GM18867 (cell line): ENCODE measurements at regions not wholly inside any gene's neighbourhood (a gene's known extent, or its start where the extent isn't known, plus 50 kb on each side); places are given as distances from the start of the nearest gene placed in this dataset.

Experiments used
- ATAC-seq: cut with Tn5 transposase; IDR thresholded peaks from one replicate; pipeline ENCODE4 v1.9.1; 2021; ENCODE audit warnings: mild to moderate bottlenecking, moderate library complexity; ENCODE audit not compliant: unreplicated experiment

DNA sequence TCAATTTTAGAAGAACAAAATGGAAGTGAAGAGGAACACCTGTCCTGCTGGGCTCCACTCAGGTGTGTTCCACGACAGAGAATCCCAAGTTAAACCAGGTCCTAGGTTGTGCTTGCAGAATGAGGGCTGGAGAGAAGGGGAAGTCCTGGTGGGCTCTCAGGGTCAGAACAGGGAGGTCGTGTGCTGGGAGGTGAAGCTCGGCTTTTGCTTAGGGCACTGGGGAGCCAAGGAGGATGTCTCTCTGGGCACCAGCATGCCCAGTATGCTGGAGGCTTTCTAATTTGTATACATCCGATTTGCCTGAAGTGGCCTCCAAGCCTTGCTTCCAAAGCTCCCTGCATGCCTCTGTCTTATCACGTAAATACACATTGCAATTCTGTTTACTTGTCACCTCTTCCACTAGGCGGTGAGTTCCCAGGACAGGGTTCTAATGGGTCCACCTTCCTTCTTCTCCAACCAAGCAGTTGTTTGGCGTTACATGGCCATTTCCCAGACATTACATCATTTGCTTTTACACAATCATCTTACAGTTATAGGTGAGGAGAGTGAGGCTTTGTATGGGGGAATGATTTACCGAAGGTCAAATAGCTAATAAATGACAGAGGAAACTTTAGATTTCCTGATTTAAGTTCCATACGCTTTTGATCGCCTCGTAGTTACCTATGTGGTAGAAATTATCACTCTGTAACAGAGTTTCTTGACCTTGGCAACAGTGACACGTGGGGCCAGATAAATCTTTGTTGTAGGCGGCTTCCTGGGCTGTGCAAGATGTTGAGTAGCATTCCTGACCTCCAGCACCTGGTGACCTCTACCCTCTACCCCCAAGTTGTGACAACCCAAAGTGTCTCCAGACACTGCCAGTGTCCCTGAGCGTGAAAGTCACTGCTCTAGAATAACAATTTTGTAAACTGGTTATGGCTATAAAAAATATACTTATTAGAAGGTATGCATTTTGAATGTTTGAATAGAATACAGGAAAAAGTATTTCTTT, 901.5 kb downstream of the TBC1D22A start:
- no peak for ATAC-seq

DNA sequence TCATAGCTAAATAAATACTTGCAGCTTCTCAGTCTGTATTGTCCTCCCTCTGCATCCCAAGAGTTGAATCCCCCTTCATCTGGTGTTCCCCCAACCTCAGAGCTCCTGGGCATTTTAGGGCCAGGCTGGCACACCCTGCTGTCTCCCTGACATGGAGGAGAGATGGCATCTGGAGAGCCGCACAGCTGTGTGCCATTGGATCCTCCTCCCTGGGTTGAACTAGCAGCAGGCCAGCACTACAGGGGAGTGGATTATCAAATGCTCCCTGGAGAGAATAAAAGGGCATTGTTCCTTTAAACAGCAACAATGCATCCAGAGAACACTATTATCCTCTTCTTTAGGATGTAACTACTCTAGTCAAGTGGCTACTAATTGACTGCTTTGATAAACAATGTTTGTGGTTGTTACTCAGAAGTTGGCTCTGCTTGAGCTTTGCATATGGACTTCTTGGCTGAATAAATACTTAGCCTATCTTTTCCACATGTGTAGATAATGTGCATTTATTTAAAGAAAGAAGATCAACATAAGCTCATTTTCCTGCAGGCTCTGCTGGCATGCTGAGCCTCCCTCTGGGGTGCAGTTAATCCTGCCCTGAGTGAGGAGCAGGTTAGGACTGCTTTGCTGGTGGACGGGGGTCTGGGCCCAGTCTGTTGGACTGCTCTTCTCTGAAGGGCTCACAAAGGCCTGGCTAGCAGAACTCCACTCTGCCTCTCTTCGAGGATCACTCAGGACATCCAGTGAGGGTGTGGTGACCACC, 897.2 kb downstream of the TBC1D22A start:
- ATAC-seq = no peak

DNA sequence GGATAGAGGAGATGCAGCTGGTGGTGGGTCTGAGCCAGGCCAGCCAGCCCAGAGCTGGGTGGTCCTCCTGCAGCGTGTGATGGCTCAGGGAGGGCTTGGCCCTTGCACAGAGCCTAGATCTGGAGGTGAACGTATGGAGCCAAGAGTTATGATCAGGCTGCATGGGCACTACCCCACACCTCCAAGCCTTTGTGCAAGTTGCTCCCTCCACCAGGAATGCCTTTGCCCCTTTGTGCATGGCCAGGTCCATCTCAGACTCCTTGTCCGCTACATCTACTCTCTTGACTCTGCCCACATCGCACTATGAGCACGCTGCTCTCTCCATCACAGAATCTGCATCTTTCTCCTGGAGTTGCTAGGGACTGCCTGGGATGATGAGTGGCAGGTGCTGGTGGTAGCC, 895.7 kb downstream of the TBC1D22A start:
- no peak for ATAC-seq

DNA sequence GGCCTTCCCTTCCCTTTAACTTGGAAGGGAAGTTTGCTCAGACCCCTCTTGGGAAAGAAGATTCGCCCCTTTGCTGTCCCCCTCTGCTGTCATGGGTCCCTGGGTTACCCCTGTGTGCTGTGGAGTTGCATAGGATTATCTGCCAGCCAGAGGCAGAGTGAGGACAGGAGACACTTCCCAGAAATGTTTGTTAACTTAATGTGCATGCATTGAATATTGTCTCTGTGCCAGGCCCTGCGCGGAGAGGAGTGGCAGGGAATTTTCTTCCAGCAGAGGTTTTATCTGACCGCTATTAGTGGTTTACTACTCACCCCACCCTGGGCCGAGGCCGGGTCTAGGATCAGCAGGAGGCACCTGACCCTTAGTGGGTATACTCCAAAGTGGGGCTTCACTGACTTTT, 894.8 kb downstream of the TBC1D22A start:
- ATAC-seq = no peak

DNA sequence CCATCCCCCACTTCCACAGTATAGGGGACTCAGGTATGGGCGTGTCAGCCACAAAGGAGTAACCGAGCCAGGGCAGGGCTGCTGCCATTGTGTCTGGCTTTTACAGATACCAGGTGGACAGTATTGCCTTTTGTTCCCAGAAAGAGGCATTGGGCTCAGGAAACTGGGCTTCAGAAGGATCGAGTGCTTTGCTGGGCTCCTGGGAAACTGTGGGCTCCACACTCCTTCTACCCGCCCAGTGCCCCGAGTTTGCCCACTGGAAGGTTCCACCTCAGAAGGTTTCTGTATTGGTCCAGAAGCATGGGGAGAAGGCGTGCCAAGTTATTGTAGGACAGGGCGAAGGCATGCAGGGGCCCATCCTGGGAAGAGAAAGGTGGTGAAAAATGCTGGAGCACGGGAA, 894.4 kb downstream of the TBC1D22A start:
- no peak for ATAC-seq

DNA sequence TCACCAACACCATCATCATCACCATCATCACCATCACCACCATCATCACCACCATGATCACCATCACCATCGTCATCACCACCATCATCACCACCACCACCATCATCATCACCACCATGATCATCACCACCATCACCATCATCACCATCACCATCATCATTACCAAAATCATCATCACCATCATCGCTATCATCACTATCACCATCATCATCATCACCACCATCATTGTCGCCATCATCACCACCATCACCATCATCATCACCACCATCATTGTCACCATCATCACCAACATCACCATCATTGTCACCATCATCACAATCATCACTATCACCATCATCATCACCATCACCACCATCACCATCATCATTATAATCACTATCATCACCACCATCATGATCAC, 893.5 kb downstream of the TBC1D22A start:
- no peak for ATAC-seq

DNA sequence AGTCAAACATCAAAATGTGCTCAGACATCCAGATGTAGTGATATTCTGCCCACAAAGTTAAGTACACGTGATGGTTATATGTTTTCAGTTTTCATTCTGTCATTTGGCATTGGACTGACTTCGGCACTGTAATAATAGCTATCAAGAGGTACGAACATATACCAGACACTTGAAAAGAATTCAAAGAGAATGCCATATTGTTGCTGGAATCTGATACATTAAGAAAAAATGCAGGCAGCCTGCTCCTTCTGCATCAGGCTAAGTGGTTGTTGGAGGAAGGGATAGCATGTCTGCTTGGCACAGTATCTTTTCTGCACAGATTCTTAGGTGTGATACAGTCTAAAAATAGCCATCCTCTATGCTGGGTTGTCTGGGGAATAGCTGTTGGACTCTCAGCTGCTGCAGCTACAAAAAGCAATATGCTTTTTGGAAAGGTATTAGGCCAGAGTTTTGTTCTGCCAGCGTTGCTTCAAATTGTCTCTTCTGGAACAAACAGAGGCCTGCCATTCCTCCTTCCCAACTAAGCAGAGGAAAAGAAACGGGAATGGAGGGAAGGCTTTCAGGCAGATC, 892.6 kb downstream of the TBC1D22A start:
- ATAC-seq = no peak

DNA sequence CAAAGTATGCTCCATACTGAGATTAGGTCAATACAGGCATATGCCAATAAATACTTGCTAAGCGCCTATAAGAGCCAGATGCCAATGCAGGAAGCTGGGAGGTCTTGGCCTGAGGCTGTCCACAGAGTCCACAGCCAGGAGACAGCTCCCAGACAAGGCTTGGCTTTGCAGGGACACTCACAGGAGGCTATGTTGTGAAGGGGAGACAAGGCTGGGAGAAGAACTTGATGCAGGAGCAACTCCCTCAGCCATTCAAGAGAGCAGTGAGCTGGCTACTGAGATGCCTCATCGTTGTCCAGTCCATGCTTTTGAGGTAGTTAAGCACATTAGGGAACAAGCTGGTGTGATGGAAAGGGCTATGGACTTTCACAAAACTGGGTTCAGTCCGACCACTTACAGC, 891.5 kb downstream of the TBC1D22A start:
- no peak for ATAC-seq

DNA sequence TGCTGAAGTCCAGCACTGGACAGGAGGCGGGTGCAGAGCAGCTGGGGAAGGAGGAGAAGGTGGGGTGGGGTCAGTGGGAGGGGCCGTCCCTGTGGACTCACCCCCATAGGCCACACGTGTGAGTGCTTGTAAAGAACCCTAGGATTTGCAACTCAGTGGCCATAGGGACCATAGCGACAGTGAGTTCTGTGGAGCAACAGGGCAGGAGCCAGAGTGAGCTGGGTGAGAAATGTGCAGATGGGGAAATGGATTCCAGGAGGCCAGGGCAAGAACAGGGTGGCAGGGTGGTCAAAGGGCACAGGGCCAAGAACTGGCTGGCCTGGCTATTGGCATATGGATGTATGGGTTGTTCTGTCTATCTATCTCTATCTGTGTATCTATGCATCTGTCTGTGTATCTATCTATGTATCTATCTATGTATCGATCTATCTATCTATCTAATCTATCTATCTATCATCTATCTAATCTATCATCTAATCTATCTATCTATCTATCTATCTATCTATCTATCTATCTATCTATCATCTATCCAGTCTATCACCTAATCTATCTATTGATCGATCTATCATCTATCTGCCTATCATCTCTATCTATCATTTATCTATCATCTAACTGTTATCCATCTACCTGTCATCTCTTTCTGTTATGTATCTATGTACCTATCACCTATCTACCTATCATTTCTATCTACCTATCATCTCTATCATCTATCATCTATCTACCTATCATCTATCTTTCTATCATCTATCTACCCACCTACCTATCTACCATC, 889.0 kb downstream of the TBC1D22A start:
- ATAC-seq = no peak

DNA sequence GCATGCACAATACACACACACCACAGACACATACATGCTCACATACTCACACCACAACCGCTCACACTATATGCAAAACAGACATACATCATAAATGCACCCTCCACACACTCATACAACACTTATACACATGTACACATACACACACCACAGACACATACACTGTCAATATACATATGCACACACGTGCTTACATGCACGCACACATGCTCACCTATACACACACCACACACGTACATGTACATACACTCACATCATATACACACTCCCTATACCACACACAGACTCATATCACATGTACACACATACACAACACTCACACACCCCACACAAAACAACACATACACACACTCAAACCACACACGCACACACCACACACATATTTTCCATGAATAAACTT, 885.3 kb downstream of the TBC1D22A start:
- no peak for ATAC-seq

DNA sequence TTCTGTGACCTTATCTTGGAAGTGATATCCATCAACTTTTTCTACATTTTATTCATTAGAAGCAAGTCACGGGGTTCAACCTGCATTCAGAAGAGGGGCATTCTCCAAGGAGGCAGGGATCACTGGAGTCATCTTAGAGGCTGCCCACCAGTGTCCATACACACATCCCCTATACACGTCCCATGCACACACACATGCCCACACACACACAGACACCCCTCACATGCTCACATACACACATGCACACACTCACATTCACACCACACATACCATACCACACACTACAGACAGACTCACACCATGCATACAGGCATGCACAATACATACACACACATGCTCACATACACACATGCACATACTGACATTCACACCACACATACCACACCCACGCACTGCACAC, 884.7 kb downstream of the TBC1D22A start:
- ATAC-seq = no peak

DNA sequence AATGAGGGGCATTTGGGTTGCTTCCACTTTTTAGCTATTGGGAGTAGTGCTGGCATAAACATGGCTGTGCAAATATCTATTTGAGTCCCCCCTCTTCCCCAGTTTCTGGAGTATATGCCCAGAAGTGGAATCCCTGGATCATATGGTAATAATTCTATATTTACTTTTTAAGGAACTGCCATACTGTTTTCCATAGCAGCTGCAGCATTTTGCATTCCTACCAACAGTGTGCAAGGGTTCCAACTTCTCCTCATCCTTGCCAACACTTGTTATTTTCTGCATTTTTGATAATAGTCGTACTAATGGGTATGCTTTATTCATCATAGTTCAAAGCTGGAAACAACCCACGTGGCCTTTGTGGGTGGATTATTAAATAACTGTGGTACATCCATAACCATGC, 883.5 kb downstream of the TBC1D22A start:
- no peak for ATAC-seq

DNA sequence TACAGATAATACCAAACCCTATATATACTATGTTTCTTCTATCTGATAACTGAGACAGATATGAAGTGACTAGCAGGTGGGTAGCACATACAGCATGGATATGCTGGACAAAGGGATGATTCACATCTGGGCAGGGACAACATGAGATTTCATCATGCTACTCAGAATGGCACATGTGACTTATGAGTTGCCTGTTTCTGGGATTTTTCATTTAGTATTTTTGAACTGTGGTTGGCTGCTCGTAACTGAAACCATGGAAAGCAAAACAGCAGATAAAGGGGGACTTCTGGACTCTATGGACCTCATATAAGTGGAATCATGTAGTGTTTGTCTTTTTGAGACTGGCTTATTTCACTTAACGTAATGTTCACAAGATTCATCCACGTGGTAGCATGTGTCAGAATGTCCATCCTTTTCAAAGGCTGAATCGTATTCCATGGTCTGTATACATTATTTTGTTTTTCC, 883.0 kb downstream of the TBC1D22A start:
- ATAC-seq = no peak

DNA sequence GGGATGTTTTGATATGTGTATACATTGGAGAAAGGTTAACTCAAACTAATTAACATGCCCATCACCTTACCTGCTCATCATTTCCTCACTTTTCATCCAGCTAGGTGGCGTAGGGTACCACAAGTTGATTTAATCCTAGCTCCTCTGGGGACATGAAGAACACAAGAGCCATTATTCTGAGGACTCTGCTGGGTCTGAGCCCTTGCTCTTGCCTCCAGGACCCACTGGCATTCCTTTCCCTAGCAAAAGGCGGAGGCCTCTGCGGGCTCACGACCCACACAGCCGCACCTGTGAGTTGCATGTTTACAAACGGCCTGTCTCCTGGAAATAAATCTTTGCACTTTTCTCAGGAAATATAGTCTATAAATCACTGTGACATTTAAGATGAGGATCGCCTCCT, 871.9 kb downstream of the TBC1D22A start:
- no peak for ATAC-seq

DNA sequence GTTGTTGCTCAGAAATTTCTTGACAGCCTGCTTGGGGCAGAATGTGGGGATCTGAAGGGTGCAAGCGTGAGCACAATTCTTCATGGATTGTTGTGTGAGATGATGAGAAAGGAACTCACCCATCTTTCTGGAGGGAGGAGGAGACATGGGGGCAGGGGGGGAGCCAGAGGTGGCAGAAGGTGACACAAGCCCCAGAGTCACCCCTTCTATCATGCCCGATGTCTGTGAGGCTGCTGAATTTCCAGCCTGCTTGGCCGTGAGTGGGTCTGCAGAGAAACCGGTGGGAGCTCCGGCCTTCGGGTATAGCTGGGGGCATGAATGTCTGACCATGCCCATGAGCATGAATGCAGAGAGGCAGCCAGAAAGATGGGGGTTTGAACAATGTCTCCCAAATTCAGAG, 870.7 kb downstream of the TBC1D22A start:
- ATAC-seq = no peak

DNA sequence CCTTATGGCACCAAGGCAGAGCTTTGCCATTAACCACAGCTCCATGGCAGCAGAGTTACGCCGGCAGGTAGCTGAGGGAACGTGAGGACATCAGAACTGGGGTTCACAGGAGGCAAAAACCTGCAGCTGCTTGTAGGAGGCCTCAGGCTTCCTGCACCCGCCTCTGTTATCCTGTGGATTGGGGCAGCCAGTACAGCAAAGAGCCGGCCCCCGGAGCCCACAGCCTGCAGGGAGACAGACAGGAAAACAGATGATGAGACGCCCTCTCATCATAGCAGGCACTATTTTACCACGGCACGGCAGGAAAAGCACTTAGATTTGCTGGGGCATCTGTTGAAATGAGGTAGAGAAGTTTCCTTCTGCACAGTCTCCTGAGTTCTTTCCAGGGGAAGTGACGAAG, 870.3 kb downstream of the TBC1D22A start:
- no peak for ATAC-seq

DNA sequence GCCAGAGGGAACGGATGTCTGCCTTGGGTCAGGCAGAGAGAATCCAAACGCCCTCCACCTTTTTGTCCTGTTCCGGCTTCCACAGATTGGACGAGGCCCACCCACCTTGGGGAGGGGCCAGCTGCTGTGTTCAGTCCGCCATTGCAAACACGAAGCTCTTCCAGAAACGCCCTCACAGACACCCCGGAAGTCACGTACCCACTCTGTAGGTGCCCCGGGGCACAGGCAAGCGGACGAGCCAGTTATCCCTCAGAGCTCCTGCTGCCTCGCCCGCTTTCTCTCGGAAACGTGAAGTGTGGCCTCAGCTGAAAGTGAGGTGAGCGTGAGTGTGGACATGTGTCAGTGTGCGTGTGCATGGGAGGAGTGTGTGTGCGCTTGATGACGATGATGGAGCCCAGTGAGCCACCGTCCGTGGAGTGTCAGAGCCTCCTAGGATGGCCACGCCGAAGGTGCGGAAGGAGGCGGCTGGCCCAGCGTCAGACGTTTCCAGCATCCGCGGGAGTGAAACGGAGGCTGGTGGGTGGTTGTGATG, 869.2 kb downstream of the TBC1D22A start:
- no peak for ATAC-seq

DNA sequence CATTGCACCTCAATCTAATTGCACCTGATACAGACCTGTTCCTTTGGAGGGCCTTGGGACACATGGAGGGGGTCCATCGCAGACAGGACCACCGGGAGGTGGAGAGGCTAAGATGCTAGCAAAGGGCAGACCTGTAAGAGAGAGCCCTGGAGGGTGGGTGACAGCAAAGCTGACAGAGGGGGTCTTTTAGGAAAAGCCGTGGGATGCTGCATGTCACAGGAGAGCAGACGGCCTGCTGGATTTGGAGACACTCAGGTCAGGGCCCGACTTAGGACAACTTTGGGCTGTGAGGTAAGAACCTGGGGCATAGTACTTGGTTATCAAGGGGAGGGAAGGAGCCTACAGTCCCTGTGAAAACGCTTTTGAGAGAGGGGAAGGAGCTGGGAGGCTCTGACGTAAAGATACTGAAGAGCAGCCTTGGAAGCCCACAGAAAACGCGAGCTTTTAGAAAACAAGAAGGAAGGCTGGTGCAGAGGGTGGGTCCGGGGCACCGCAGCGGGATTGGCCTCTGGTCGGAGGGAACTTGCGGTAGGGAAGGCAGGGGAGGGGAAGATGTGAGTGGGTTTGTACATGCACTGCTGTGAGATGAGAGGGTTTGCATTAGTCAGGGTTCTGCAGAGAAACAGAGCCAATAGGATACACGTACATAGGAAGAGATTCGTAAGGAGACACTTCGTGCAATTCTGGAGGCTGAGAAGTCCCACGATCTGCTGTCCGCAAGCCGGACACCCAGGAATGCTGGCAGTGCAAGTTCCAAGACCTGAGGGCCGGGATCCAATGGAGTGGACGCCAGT, 868.5 kb downstream of the TBC1D22A start:
- ATAC-seq = no peak

DNA sequence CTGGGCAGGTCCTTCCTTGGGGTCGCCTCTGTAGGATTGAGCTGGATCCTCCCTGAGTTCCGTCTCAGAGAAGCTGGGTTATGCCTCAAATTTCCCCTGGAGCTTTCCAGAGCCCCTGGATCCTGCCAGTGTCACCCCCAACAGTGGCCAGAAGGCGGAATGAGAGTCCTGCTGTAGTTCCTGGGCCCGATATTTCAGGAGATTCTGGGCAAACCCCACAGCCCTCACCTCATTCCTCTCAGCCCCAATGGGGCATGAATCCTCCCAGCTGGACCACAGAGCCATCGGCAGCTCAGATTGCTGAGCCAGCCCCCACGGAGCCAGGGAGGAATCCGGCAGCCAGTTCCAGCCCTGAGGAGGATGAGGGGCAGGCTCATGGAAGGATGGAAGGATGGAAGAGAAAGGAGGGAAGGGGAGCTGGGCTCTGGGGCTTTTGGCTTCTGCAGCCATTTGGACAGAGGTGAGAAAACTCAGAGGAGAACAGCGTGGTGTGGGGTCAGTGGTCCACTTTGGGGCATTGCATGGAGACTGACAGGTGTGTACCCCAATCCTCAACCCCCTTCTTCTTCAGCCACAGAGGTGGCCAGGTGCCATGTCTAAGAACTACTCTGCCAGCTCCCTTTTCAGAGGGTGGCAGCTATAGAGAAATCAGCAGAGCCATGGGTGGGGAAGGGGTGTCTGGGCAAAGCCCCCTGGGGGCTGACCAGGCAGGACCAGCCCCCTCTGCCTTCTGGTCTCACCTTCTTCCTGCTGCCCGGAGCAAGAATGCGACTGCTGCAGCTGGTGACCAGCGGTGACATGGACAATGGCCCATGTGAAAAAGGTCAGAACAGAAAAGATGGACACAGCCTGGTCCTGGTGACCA, 867.6 kb downstream of the TBC1D22A start:
- ATAC-seq = no peak
